NCI-H2081 treated with DMSO at 0.1 percent for 48 hours (cell line): ENCODE measurements at regions not wholly inside any gene's neighbourhood (a gene's known extent, or its start where the extent isn't known, plus 50 kb on each side); places are given as distances from the start of the nearest gene placed in this dataset.

ENCODE experiments used
- DNase-seq: peaks from one replicate; lab custom pipeline; 2025; lab: John Stamatoyannopoulos, UW

DNA sequence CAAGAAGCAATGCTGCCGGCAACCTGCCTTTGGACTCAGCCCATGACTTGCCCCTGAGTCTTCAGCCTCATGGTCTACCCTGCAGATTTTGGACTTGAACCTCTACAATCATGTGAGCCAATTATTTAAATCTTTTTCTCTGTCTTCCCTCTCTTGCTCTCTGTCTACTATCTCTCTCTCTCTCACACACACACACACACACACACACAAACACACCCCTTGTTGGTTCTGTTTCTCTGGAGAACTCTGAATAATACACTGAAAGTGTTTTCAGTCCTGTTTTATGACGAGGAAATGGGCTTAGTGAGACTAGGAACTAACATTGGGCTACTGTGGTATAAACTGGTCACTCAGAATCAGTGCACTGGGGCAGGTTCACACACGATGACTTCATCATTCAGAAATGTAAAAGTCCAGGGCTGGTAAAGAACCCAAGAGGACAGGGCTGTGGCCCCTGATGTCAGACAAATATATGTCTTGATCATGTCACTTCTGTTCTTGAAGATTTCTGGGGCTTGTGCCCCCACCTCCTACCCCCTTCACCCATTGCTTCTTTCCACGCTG lies 266.1 kb upstream of the SIX2 start:
- DNase-seq, result no peak

DNA sequence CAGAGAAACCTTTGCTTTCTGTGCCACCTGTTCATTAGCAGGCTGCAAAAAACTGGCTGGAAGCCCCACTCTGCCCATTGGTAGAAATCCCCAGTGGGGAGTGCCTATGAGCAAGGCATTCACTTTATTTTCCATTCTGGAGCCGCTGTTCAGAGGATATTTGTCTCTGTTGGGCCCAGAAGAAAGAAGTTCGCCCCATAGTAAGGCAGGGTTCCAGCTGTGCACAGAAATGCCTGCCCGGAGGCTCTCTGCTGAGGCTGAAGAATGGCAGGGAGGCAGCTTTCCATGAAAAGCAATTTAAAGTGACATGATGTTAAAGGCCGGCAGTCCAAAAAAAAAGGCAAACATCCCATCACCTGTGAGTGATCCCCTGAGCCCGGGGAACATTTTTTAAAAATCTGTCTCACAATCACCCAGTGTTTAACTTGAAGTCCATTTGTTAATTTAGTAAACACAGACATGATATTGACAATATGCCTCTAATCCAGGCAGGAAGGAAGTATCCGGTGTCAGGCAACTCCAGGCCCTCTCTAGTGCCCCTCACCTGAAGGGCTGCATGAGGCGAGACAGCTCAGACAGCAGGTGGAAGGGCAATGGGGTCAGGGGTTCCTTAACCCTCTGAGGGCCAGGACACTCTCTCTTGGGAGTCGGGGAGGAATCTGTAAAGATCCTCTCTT lies 265.1 kb upstream of the SIX2 start:
- DNase-seq, result no peak

DNA sequence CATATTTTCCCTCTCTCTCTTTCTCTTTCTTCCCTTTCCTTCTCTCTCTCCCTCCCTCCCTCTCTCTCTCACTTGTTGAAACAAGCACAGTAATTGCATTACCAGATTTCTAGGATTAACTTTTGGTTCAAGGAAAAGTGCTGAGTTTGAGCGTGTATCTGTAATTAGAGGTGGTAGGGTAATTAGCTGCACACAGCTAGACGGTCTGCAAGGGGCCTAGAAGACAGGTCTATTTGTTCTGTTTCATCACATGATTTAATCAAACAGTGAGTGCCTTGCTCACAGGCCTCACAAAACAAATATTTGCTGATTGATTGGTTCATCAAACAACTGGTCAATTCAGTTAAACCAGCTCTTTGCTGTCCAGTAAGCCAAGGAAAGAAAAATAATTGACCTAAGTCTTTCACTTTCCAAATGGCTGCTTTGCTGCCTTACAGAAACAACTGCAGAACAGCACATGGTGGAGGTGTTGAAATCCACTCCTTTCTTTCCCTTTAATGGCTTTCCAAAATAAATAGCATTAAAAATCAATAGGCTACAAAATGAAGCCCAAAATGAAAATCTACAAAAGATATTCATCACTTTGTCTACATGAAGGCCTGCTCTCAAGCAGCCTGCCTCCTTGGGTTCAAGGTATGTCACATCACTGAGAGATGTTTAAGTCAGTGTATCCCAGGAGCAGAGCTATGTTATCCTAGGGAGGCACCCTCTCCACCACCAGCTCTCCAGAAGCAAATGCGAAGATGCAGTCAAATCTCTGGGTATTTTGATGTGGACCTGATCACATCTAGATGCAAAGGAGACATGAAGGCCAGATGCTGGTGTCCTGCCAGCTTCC lies 264.4 kb upstream of the SIX2 start:
- DNase-seq, result peak; percentile 71

DNA sequence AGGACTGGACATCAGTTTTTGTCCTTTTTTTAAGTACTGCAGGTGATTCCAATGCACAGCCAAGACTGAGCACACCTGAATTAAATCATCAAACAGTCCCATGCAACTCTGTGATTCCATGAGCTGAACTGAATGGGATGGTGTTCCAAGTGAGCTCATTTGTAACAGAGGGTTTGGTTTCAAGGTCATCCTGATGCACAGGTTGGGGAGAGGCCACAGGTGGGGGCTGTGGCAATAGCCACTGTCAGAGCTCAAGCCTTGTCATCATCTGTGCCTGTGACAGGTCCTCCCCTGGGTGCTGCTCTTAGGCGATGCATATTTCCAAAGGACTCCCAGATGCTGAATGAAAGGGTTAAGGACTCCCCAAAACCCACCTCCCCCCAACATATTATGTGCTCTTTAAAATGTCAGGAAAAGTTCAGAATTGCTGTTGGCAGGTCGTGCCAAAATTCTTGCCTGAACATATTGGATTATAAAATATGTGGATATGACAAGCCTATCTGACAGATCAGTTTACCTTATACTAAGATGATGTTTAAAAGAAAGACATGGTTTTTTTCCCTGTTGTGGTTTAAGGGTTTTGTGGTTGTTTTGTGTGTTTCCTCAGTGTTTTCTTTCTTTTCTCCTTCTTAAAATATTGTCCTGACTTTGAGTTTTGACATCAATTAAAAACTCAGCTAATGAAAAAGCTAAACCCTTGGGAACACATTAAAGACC lies 263.5 kb upstream of the SIX2 start:
- no peak for DNase-seq

DNA sequence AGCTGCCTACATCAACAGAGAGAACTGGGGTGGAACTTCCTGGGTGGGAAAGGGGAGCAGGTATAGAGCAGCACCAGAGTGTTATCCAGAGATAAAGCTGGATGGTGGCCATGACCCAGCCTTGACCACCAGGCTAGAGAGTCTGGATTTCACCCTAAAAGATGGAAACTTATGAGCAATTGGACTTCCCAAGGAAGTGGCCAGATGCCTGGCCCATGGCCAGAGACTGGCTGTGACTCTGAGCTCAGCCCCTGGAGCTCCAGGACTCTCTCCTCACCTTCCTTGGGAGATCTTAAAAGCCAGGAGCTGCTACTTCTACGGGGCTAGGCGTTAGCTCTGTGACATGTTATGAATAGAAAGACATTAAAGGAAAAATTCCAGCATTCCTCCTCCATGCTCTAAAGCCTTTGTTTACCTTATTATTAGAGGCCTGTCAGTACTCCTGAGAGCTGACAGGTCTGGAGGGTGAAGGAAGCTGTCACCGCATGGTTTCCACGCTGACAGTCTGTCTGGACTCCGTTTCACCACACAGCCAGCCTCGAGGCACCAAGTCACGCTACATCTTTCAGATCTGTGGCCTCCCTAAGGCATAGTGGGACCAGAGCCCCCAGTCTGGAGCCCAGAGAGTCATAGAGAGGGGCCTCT lies 260.0 kb upstream of the SIX2 start:
- DNase-seq, result no peak

DNA sequence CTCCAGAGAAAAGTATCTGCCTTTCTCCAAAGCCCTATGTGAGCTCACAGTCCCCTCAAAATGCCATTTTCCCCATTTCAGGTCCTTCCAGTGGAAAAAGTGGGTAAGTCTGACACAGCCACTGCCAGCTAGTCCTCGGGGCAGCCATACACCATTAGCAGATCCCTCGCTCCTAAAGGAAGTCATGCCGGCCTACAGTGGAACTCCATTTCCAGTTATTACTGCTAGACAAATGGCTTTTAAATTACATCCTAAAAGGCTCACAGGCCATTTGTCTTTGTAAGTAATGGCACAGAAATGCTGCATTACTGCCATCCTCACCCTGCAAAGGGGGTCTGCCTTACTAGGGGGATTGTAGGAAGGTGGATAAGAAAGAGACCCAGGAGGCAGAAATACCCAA lies 259.4 kb upstream of the SIX2 start:
- no peak for DNase-seq

- no peak for DNase-seq
These were observed 258.0 kb upstream of the SIX2 start for GRCh38 chr2:45267062-45267792.

GRCh38 chr2:45265336-45265735 lies 256.1 kb upstream of the SIX2 start:
- DNase-seq, result no peak

- DNase-seq, result no peak
These were observed 255.3 kb upstream of the SIX2 start for GRCh38 chr2:45264227-45265225.

DNA sequence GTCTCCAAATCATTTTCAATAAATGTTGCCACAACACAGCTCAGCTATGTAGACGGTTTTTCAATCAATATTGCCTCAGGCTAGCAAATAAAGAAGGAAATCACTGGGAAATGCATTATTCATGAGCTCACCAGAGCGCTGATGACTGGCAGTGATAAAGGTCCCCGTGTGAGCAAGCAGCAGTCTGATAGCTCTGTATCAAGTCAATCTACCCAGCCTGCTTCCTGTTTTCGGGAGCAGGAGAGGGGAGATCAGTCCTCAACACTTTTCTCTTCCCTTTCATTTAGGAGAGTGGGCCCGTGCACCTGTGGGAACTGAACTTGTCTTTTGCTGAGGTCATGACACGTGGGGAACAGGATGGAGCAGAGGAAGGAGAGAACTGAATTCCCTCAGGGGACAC lies 253.9 kb upstream of the SIX2 start:
- DNase-seq, result no peak

GRCh38 chr2:45261746-45262145 lies 252.5 kb upstream of the SIX2 start:
- DNase-seq, result no peak

- DNase-seq, result no peak
These were observed 251.7 kb upstream of the SIX2 start for GRCh38 chr2:45260946-45261345.

DNA sequence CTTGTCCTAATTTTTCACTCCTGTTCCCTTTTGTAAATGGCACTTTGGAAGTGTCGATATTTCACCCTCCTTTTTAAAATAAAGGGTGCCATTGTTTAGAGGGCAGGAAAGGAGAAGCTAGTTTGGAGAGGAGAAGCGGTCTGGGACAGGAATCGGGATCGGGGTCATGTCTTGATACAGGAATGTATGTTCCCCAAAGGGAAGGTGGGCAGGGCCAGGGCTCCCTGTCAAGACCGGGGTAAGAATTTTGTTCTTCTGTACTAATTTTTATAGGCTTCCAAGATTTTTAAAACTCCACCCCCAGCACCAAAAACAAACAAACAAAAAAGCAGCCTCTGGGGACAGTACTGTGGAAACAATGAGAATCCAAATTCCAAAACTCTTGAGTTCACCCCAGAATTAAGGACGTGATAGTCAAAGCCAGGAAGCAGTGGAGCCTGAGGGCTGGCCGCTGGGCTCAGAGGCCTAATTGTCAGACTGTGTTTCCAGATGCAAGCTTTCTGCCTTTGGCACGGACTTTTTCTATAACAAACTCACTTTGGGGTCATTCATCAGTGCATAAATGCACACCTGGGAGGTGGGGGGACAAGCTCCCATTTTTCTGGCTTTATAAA lies 250.4 kb upstream of the SIX2 start:
- no peak for DNase-seq

DNA sequence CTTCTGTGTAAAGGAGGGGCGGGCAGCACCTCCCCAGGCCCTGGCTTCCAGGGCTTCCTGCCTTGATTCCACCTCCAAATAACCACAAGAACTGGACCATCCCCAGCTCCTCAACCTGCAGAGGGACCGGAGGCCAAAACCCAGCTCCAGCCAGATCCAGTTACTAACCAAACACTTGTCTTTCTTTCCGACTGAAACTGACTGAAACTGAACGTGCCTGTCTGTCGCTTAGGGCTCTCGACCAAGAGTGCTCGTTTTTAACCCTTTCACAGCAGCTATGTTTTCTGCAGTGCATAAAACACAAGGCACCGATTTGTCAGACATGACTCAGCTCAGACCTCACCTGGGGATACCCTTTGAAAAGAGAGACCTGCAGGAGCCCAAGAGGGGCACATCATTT lies 249.9 kb upstream of the SIX2 start:
- DNase-seq, result no peak

DNA sequence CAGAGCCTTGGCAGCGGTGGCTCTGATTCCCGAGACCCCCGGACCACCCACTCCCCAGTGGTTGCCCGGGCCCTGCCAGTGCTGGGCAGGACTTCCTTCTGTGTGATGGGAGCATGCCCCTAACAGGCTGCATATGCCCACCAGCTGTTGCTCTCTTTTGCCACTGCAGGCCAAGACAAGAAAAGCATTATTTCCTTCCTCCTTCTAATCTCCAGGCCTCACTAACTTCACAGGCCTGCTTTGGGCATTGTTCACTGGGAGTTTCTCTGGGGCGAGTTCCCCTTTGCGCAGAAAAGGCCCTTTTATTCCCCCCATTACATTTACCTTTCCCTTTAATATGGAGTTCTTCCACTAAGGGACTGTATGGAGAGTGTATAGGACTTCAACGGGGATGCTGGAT lies 249.1 kb upstream of the SIX2 start:
- no peak for DNase-seq

GRCh38 chr2:45257820-45258219 lies 248.6 kb upstream of the SIX2 start:
- no peak for DNase-seq

GRCh38 chr2:45256867-45257641 lies 247.8 kb upstream of the SIX2 start:
- DNase-seq, result no peak

- DNase-seq, result no peak
These were observed 247.1 kb upstream of the SIX2 start for GRCh38 chr2:45256173-45256866.
